ENCODE measurements at regions not wholly inside any gene's neighbourhood (a gene's known extent, or its start where the extent isn't known, plus 50 kb on each side); places are given as distances from the start of the nearest gene placed in this dataset.

GRCh38 chr4:136838607-136839006 is 693.7 kb downstream of the PCDH18 start:
- in situ Hi-C loops (cut with HindIII; ENCODE audit: low pct_unique_long_range_greater_than_20kb, low sequenced_read_pairs), result no loop called here
- no peak for DNase-seq (ENCODE audit: low read depth, low spot score)
- intact Hi-C loops (cut with micrococcal nuclease; ENCODE audit: unreplicated experiment), result no loop called here
- Histone ChIP-seq H3K27me3 (ENCODE audit: control insufficient read depth, insufficient read depth, low read length) (no peaks in the 10 kb centered on the region), H3K4me3 (ENCODE audit: low read depth in 2 of 2, low read length in 2 of 2) (no peak overlapping the region), H3K9me3 (ENCODE audit: control insufficient read depth, insufficient read depth, low read depth, low read length) (no peaks in the 10 kb centered on the region), H3K27ac (ENCODE audit: low read length) (no peak overlapping the region), H3K4me1 (ENCODE audit: control insufficient read depth, insufficient read depth, low read length) (no peaks in the 10 kb centered on the region), H3K36me3 (ENCODE audit: control insufficient read depth, insufficient read depth, low read length) (no peaks in the 10 kb centered on the region)
- POLR2A ChIA-PET, result no interaction called here
- no peak for TF ChIP-seq CTCF (IDR thresholded peaks at IDR 0.05)
- no peak for TF ChIP-seq POLR2AphosphoS5 (IDR thresholded peaks at IDR 0.05; ENCODE audit: low read depth, low read length)
- TF ChIP-seq REST (IDR thresholded peaks at IDR 0.05; ENCODE audit: insufficient read depth in 1 of 2, low read depth in 2 of 2, low read length in 1 of 2), result no peak
- TF ChIP-seq TCF7L2 (IDR thresholded peaks at IDR 0.05; ENCODE audit: low read depth, low read length), result no peak
- TF ChIP-seq SIN3A (IDR thresholded peaks at IDR 0.05; ENCODE audit: borderline replicate concordance, insufficient read depth, low read depth, low read length), result no peak
- ATAC-seq, result no peak
- CTCF ChIA-PET, result no interaction called here
- no TSS peak for BruUV-seq (replicated peaks)

- in situ Hi-C loops (cut with HindIII; ENCODE audit: low pct_unique_long_range_greater_than_20kb, low sequenced_read_pairs), result no loop called here
- no peaks in the 10 kb centered on the region for H3K36me3 ChIP-seq (ENCODE audit: control insufficient read depth, insufficient read depth, low read length)
- no peaks in the 10 kb centered on the region for H3K9me3 ChIP-seq (ENCODE audit: control insufficient read depth, insufficient read depth, low read depth, low read length)
- no TSS peak for BruUV-seq (replicated peaks)
- ATAC-seq (no peak), DNase-seq (ENCODE audit: low read depth, low spot score) (no peak)
- H3K27ac ChIP-seq (ENCODE audit: low read length), result no peak overlapping the region
- TF ChIP-seq TCF7L2 (IDR thresholded peaks at IDR 0.05; ENCODE audit: low read depth, low read length) (no peak), REST (IDR thresholded peaks at IDR 0.05; ENCODE audit: insufficient read depth in 1 of 2, low read depth in 2 of 2, low read length in 1 of 2) (no peak), CTCF (IDR thresholded peaks at IDR 0.05) (peak; percentile 8; the same call in 1 of the 2 replicates), SIN3A (IDR thresholded peaks at IDR 0.05; ENCODE audit: borderline replicate concordance, insufficient read depth, low read depth, low read length) (no peak)
- intact Hi-C loops (cut with micrococcal nuclease; ENCODE audit: unreplicated experiment), result no loop called here
- H3K4me3 ChIP-seq (ENCODE audit: low read depth in 2 of 2, low read length in 2 of 2), result no peak overlapping the region
- H3K27me3 ChIP-seq (ENCODE audit: control insufficient read depth, insufficient read depth, low read length), result no peaks in the 10 kb centered on the region
- ChIA-PET CTCF (no interaction called here), POLR2A (no interaction called here)
- H3K4me1 ChIP-seq (ENCODE audit: control insufficient read depth, insufficient read depth, low read length), result no peaks in the 10 kb centered on the region
These were observed 700.7 kb downstream of the PCDH18 start for GRCh38 chr4:136831553-136831952.

All from Panc1 (cell line).